Breast epithelium (tissue), 4 donors: ENCODE measurements at regions not wholly inside any gene's neighbourhood (a gene's known extent, or its start where the extent isn't known, plus 50 kb on each side); places are given as distances from the start of the nearest gene placed in this dataset.
"Not testable (repeated sequence)": the region's sequence is repeated elsewhere in the genome, so short reads cannot be mapped to it uniquely, and the experiment has no call there.

ENCODE experiments used
- DNase-seq, 2 donors: peaks; one replicate each; pipeline ENCODE4 v3.0.0-alpha.2; 2019; ENCODE audit warnings: low spot score in 2 of 2
- H3K27ac ChIP-seq, 2 donors: fragments of 200-600 bp; sonication (generic) in 1 of 2; one replicate each; pipeline ENCODE4 v1.5.1; 2016 to 2019; ENCODE audit warnings: mild to moderate bottlenecking in 1 of 2
- H3K27me3 ChIP-seq, 2 donors: fragments of 200-600 bp; sonication (generic) in 1 of 2; one replicate each; pipeline versions ENCODE4 v1.5.1 to v1.6.0; 2017 to 2019; ENCODE audit warnings: control low read depth in 1 of 2, mild to moderate bottlenecking in 1 of 2
- H3K36me3 ChIP-seq: fragments of 200-600 bp; one replicate; pipeline ENCODE4 v1.5.1; 2019
- H3K4me1 ChIP-seq, 2 donors: fragments of 200-600 bp; sonication (generic); one replicate each; pipeline ENCODE4 v1.5.1; 2016 to 2019; ENCODE audit warnings: control low read depth in 1 of 2
- H3K4me3 ChIP-seq, 3 donors: fragments of 200-600 bp; sonication (generic); 1 replicate in 2 of 3; 2 replicates in 1 of 3; pipeline ENCODE4 v1.5.1; 2016 to 2019; ENCODE audit warnings: mild to moderate bottlenecking in 3 of 3, moderate library complexity in 2 of 3
- H3K9me3 ChIP-seq, 2 donors: fragments of 200-600 bp; sonication (generic) in 1 of 2; one replicate each; pipeline ENCODE4 v1.5.1; 2016 to 2019; ENCODE audit warnings: control low read depth in 1 of 2
- CTCF ChIP-seq, 3 donors: fragments of 450-650 bp; IDR thresholded peaks; one replicate each; pipeline ENCODE4 v1.5.1; 2016 to 2017; ENCODE audit warnings: antibody characterized with exemption in 3 of 3, mild to moderate bottlenecking in 3 of 3, moderate library complexity in 3 of 3
- POLR2A ChIP-seq: fragments of 450-650 bp; IDR thresholded peaks from one replicate; pipeline ENCODE4 v1.6.1; 2016; ENCODE audit warnings: antibody characterized with exemption, mild to moderate bottlenecking, moderate library complexity
- POLR2AphosphoS5 ChIP-seq, 3 donors: sonication (generic); formaldehyde crosslinking; IDR thresholded peaks; one replicate each; pipeline ENCODE4 v1.6.1; 2017; ENCODE audit warnings: antibody characterized with exemption in 3 of 3
- intact Hi-C: fragments of 100-400 bp; cut with DNase I; formaldehyde crosslinking; loops from one replicate; pipeline ENCODE4 v1.15.1; 2023; ENCODE audit warnings: low total_unique reads

GRCh38 chr6:137552146-137552545 lies 58.0 kb upstream of the OLIG3 start:
- no peaks in the 10 kb centered on the region for H3K27me3 ChIP-seq
- DNase-seq = no peak
- no peaks in the 10 kb centered on the region for H3K4me1 ChIP-seq
- TF ChIP-seq CTCF (IDR thresholded peaks at IDR 0.05) = no peak
- TF ChIP-seq POLR2A = no peak
- TF ChIP-seq POLR2AphosphoS5 (IDR thresholded peaks at IDR 0.05) = no peak
- H3K4me3 ChIP-seq = no peak overlapping the region
- no peaks in the 10 kb centered on the region for H3K36me3 ChIP-seq
- no peak overlapping the region for H3K27ac ChIP-seq
- H3K9me3 ChIP-seq = no peaks in the 10 kb centered on the region
- intact Hi-C loops = no loop called here

- DNase-seq = no peak
- H3K36me3 ChIP-seq = no peaks in the 10 kb centered on the region
- no peak for TF ChIP-seq POLR2A
- no peak for TF ChIP-seq POLR2AphosphoS5 (IDR thresholded peaks at IDR 0.05)
- TF ChIP-seq CTCF (IDR thresholded peaks at IDR 0.05) = no peak
- H3K27me3 ChIP-seq = no peaks in the 10 kb centered on the region
- no peak overlapping the region for H3K27ac ChIP-seq
- no peaks in the 10 kb centered on the region for H3K4me1 ChIP-seq
- no peak overlapping the region for H3K4me3 ChIP-seq
- intact Hi-C loops = no loop called here
- H3K9me3 ChIP-seq = no peaks in the 10 kb centered on the region
These were observed 58.6 kb upstream of the OLIG3 start for GRCh38 chr6:137552809-137553208.

GRCh38 chr6:137559521-137560183 lies 65.5 kb upstream of the OLIG3 start:
- H3K9me3 ChIP-seq, H3K4me1 ChIP-seq, intact Hi-C loops, H3K27me3 ChIP-seq, H3K4me3 ChIP-seq, H3K27ac ChIP-seq, DNase-seq, H3K36me3 ChIP-seq: not testable (repeated sequence)

GRCh38 chr6:137560184-137560563 lies 66.0 kb upstream of the OLIG3 start:
- intact Hi-C loops = no loop called here
- no peak overlapping the region for H3K4me3 ChIP-seq
- no peak overlapping the region for H3K27ac ChIP-seq
- H3K27me3 ChIP-seq = no peaks in the 10 kb centered on the region
- H3K36me3 ChIP-seq = no peaks in the 10 kb centered on the region
- H3K4me1 ChIP-seq = no peaks in the 10 kb centered on the region
- TF ChIP-seq CTCF (IDR thresholded peaks at IDR 0.05) = no peak
- TF ChIP-seq POLR2A = no peak
- no peak for TF ChIP-seq POLR2AphosphoS5 (IDR thresholded peaks at IDR 0.05)
- H3K9me3 ChIP-seq = no peaks in the 10 kb centered on the region
- no peak for DNase-seq

GRCh38 chr6:137568067-137568466 lies 73.9 kb upstream of the OLIG3 start:
- Histone ChIP-seq H3K27me3 (no peaks in the 10 kb centered on the region), H3K36me3 (no peaks in the 10 kb centered on the region), H3K4me1 (no peaks in the 10 kb centered on the region), H3K4me3 (no peak overlapping the region), H3K9me3 (no peaks in the 10 kb centered on the region), H3K27ac (no peak overlapping the region)
- intact Hi-C loops = no loop called here
- no peak for TF ChIP-seq POLR2AphosphoS5 (IDR thresholded peaks at IDR 0.05)
- TF ChIP-seq CTCF (IDR thresholded peaks at IDR 0.05) = no peak
- TF ChIP-seq POLR2A = no peak
- no peak for DNase-seq

GRCh38 chr6:137570393-137570792 lies 76.2 kb upstream of the OLIG3 start:
- Histone ChIP-seq H3K4me1 (no peaks in the 10 kb centered on the region), H3K36me3 (no peaks in the 10 kb centered on the region), H3K27me3 (no peaks in the 10 kb centered on the region), H3K9me3 (no peaks in the 10 kb centered on the region), H3K27ac (no peak overlapping the region), H3K4me3 (no peak overlapping the region)
- intact Hi-C loops = no loop called here
- no peak for TF ChIP-seq POLR2A
- no peak for TF ChIP-seq CTCF (IDR thresholded peaks at IDR 0.05)
- no peak for TF ChIP-seq POLR2AphosphoS5 (IDR thresholded peaks at IDR 0.05)
- DNase-seq = no peak
